GM12892 (cell line): ENCODE measurements at regions not wholly inside any gene's neighbourhood (a gene's known extent, or its start where the extent isn't known, plus 50 kb on each side); places are given as distances from the start of the nearest gene placed in this dataset.

ENCODE experiments used
- POLR2A ChIP-seq: IDR thresholded peaks from 2 replicates; pipeline ENCODE4 v1.6.1; 2011; ENCODE audit warnings: low read depth, low read length, control low read depth
- POLR2AphosphoS5 ChIP-seq: IDR thresholded peaks from 2 replicates; pipeline ENCODE4 v1.6.1; 2011; ENCODE audit warnings: low read depth, low read length, control low read depth
- TAF1 ChIP-seq: IDR thresholded peaks from 2 replicates; pipeline ENCODE4 v1.6.1; 2011; ENCODE audit warnings: low read depth, mild to moderate bottlenecking, control low read depth, low read length, borderline replicate concordance

GRCh38 chr2:13813236-13813635 lies 819.3 kb upstream of the LRATD1 start:
- no peak for TF ChIP-seq POLR2A
- no peak for TF ChIP-seq TAF1
- TF ChIP-seq POLR2AphosphoS5 = no peak
